Spleen (tissue), 11 donors: ENCODE measurements at regions not wholly inside any gene's neighbourhood (a gene's known extent, or its start where the extent isn't known, plus 50 kb on each side); places are given as distances from the start of the nearest gene placed in this dataset.

Source experiments
- DNase-seq: peaks from one replicate; pipeline ENCODE4 v3.0.0-alpha.2; 2020
- H3K27ac ChIP-seq, 8 donors: fragments of 200-600 bp; sonication (generic) in 7 of 8; 1 replicate in 4 of 8; 2 replicates in 4 of 8; pipeline versions ENCODE4 v1.5.0 to v1.8.0; 2016 to 2021; ENCODE audit warnings: inconsistent platforms in 4 of 8, mild to moderate bottlenecking in 4 of 8, moderate library complexity in 1 of 8
- H3K27me3 ChIP-seq, 7 donors: fragments of 200-600 bp; sonication (generic) in 6 of 7; replicated peaks in 1 of 7; 1 replicate in 4 of 7; 2 replicates in 3 of 7; pipeline versions ENCODE4 v1.5.0 to v1.8.0; 2016 to 2021; ENCODE audit warnings: inconsistent platforms in 3 of 7, mild to moderate bottlenecking in 1 of 7
- H3K36me3 ChIP-seq, 6 donors: fragments of 200-600 bp; sonication (generic) in 5 of 6; 1 replicate in 4 of 6; 2 replicates in 2 of 6; pipeline versions ENCODE4 v1.5.0 to v1.8.0; 2016 to 2021; ENCODE audit warnings: inconsistent platforms in 2 of 6
- H3K4me1 ChIP-seq, 6 donors: fragments of 200-600 bp; sonication (generic) in 5 of 6; 1 replicate in 3 of 6; 2 replicates in 3 of 6; pipeline versions ENCODE4 v1.5.0 to v1.8.0; 2016 to 2021; ENCODE audit warnings: inconsistent platforms in 3 of 6
- H3K4me3 ChIP-seq, 8 donors: fragments of 200-600 bp; sonication (generic) in 7 of 8; 1 replicate in 4 of 8; 2 replicates in 4 of 8; pipeline versions ENCODE4 v1.5.0 to v1.8.0; 2016 to 2021; ENCODE audit warnings: inconsistent platforms in 4 of 8, mild to moderate bottlenecking in 4 of 8, moderate library complexity in 2 of 8
- H3K9me3 ChIP-seq, 8 donors: fragments of 200-600 bp; sonication (generic) in 7 of 8; 1 replicate in 4 of 8; 2 replicates in 4 of 8; pipeline versions ENCODE4 v1.5.0 to v1.8.0; 2016 to 2021; ENCODE audit warnings: inconsistent platforms in 4 of 8
- CTCF ChIP-seq, 11 experiments: fragments of 200-600 bp in 7 of 11; fragments of 450-650 bp in 4 of 11; sonication (generic) in 4 of 11; IDR thresholded peaks in 8 of 11; conservative IDR thresholded peaks in 3 of 11; 1 replicate in 7 of 11; 2 replicates in 4 of 11; pipeline versions ENCODE4 v1.4.0 to v1.8.0; 2016 to 2021; ENCODE audit warnings: antibody characterized with exemption in 11 of 11, inconsistent platforms in 4 of 11, mild to moderate bottlenecking in 1 of 11
- POLR2A ChIP-seq, 3 donors: fragments of 450-650 bp; IDR thresholded peaks; one replicate each; pipeline ENCODE4 v1.5.1; 2017; ENCODE audit warnings: antibody characterized with exemption in 3 of 3, mild to moderate bottlenecking in 1 of 3
- POLR2AphosphoS5 ChIP-seq, 3 donors: sonication (generic); formaldehyde crosslinking; IDR thresholded peaks; one replicate each; pipeline ENCODE4 v1.5.1; 2017; ENCODE audit warnings: antibody characterized with exemption in 3 of 3
- whole genome bisulfite sequencing, 5 donors: extraction: QIAGEN DNeasy Blood & Tissue Kit in 3 of 5; methylation state at CpG; one replicate each; pipeline versions ENCODE4 v1.1.5 to v1.1.7; 2013 to 2018; 5-methylcytosine and 5-hydroxymethylcytosine counted together
- intact Hi-C: fragments of 100-400 bp; cut with DNase I; formaldehyde crosslinking; loops from one replicate; pipeline ENCODE4 v1.15.0; 2023; ENCODE audit warnings: low total_unique reads
- donor health status: healthy with polysubstance abuse.
- donor health status: DM: no; HTN: no; CAD: no; lungs with moderate emphysema.
- donor health status: DM: no; HTN: no; CAD: no.
- donor health status: Bipolar disorder and iron deficiency.
- donor health status: healthy.
- donor health status: DM: no; HTN: no; CAD: no.
- donor health status: DM: yes; HTN: yes; CAD: no.

- Histone ChIP-seq H3K9me3 (no peaks in the 10 kb centered on the region), H3K27me3 (no peaks in the 10 kb centered on the region), H3K4me1 (peaks cover 0 to 37% (median 20%) of the 10 kb centered on the region in 6 donors), H3K36me3 (peaks cover 0 to 31% (median 24%) of the 10 kb centered on the region in 6 donors), H3K4me3 (no peak overlapping the region), H3K27ac (no peak overlapping the region)
- intact Hi-C loops: no loop called here
- TF ChIP-seq POLR2A (IDR thresholded peaks at IDR 0.05) (no peak), CTCF (IDR thresholded peaks at IDR 0.05 in 8 of 11, conservative IDR thresholded peaks at IDR 0.05 in 3 of 11) (no peak), POLR2AphosphoS5 (IDR thresholded peaks at IDR 0.05) (no peak)
- DNase-seq: no peak
- WGBS, 5 donors: 88 to 98% (median 94%) methylated on average over 6 of the region's 6 CpGs
These were observed 58.9 kb downstream of the TET3 start for GRCh38 chr2:74043345-74044329.

DNA sequence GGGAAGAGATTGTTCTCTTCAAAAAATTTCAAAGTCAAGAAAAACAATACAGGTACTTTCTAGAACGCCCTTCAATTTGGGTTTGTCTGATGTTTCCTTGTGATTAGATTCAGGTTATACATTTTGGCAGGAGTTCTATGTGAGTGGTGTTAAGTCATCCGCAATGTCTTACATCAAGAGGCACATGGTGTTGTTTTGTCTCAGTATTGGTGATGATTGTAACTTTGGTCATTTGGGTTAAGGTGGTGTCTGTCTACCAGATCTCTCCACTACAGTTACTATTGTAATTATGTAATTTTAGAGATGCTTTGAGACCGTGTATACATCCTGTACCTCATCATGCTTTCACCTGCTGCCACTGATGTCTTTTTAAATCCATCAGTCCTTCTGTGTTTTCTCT lies 60.3 kb downstream of the TET3 start:
- WGBS, 5 donors: 87 to 92% (median 90%) methylated on average over 3 of the region's 3 CpGs
- Histone ChIP-seq H3K27ac (no peak overlapping the region), H3K4me1 (peaks cover 0 to 23% (median 13%) of the 10 kb centered on the region in 6 donors), H3K4me3 (no peak overlapping the region), H3K27me3 (no peaks in the 10 kb centered on the region), H3K36me3 (peaks cover 0 to 43% (median 27%) of the 10 kb centered on the region in 6 donors), H3K9me3 (no peaks in the 10 kb centered on the region)
- DNase-seq: no peak
- TF ChIP-seq POLR2A (IDR thresholded peaks at IDR 0.05) (no peak), CTCF (IDR thresholded peaks at IDR 0.05 in 8 of 11, conservative IDR thresholded peaks at IDR 0.05 in 3 of 11) (no peak), POLR2AphosphoS5 (IDR thresholded peaks at IDR 0.05) (no peak)
- intact Hi-C loops: no loop called here

DNA sequence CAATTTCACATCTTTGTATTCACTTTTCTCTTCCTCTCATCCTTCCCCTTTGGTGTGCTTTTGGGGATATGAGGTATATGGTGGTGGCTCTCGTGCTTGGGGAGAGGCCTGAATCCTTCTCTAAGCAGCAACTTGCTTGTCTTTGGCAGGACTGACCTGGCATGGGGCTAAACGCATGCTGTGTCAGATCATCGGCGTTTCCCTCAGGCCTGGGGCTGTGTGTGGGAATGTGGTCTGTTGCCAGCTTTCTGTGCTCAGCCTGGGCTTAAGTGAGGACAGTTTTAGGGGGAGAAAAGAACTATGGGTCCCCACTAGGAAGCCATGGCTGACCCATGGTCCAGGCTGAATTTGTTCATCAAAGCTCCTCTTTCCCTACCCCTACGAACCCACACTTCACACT lies 60.7 kb downstream of the TET3 start:
- Histone ChIP-seq H3K27ac (no peak overlapping the region), H3K4me1 (peaks cover 0 to 19% (median 11%) of the 10 kb centered on the region in 6 donors), H3K9me3 (no peaks in the 10 kb centered on the region), H3K27me3 (no peaks in the 10 kb centered on the region), H3K4me3 (no peak overlapping the region), H3K36me3 (peaks cover 0 to 43% (median 27%) of the 10 kb centered on the region in 6 donors)
- intact Hi-C loops: no loop called here
- WGBS, 5 donors: 84 to 99% (median 93%) methylated on average over 5 of the region's 5 CpGs
- no peak for DNase-seq
- TF ChIP-seq POLR2A (IDR thresholded peaks at IDR 0.05) (no peak), CTCF (IDR thresholded peaks at IDR 0.05 in 8 of 11, conservative IDR thresholded peaks at IDR 0.05 in 3 of 11) (no peak), POLR2AphosphoS5 (IDR thresholded peaks at IDR 0.05) (no peak)

DNA sequence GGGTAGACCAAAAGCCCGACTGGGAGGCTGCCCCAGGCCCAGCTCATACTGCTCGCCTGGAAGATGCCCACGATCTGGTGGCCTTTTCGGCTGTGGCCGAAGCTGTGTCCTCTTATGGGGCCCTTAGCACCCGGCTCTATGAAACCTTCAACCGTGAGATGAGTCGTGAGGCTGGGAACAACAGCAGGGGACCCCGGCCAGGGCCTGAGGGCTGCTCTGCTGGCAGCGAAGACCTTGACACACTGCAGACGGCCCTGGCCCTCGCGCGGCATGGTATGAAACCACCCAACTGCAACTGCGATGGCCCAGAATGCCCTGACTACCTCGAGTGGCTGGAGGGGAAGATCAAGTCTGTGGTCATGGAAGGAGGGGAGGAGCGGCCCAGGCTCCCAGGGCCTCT lies 61.7 kb downstream of the TET3 start:
- no peak for TF ChIP-seq CTCF (IDR thresholded peaks at IDR 0.05 in 8 of 11, conservative IDR thresholded peaks at IDR 0.05 in 3 of 11)
- peak in 1 of 3 donors; percentile 7 for TF ChIP-seq POLR2AphosphoS5 (IDR thresholded peaks at IDR 0.05)
- TF ChIP-seq POLR2A (IDR thresholded peaks at IDR 0.05): no peak
- Histone ChIP-seq H3K9me3 (no peaks in the 10 kb centered on the region), H3K4me1 (peaks cover 0 to 9% (median 1%) of the 10 kb centered on the region in 6 donors), H3K4me3 (no peak overlapping the region), H3K27me3 (no peaks in the 10 kb centered on the region), H3K27ac (no peak overlapping the region), H3K36me3 (peaks cover 0 to 43% (median 27%) of the 10 kb centered on the region in 6 donors)
- WGBS, 5 donors: 92 to 97% (median 95%) methylated on average over 10 to 17 of the region's 17 CpGs
- DNase-seq: no peak
- intact Hi-C loops: no loop called here
